B cell (primary cell): ENCODE measurements at regions not wholly inside any gene's neighbourhood (a gene's known extent, or its start where the extent isn't known, plus 50 kb on each side); places are given as distances from the start of the nearest gene placed in this dataset.

ENCODE experiments used
- ATAC-seq: fragments of 200-7000 bp; cut with Tn5 transposase; one replicate; pipeline ENCODE4 v1.10.0; 2021; ENCODE audit warnings: low read depth, mild to moderate bottlenecking, moderate number of reproducible peaks, moderate library complexity
- CTCF ChIA-PET: fragments of 350-600 bp; sonication (Branson Sonifier 250); formaldehyde crosslinking; loops from one replicate; lab custom pipeline; 2021; ENCODE audit warnings: antibody characterized with exemption, inconsistent platforms; lab: Charles Lee
- POLR2A ChIA-PET: fragments of 350-600 bp; sonication (Branson Sonifier 250); formaldehyde crosslinking; loops from one replicate; lab custom pipeline; 2021; ENCODE audit warnings: antibody characterized with exemption; lab: Charles Lee
- DNase-seq: peaks from one replicate; pipeline ENCODE4 v3.0.0; 2013
- H2AFZ ChIP-seq: 2 replicates; pipeline ENCODE4 v1.6.1; 2012; ENCODE audit warnings: mild to moderate bottlenecking, low read depth, low read length; ENCODE audit not compliant: insufficient read depth, poor library complexity, severe bottlenecking
- H3K27ac ChIP-seq, 2 donors: 1 replicate in 1 of 2; 2 replicates in 1 of 2; pipeline ENCODE4 v1.5.1; 2012 to 2013; ENCODE audit warnings: low read length in 2 of 2, mild to moderate bottlenecking in 2 of 2, moderate library complexity in 1 of 2
- H3K27me3 ChIP-seq, 4 experiments: fragments of 200-600 bp in 1 of 4; sonication (generic) in 1 of 4; replicated peaks in 1 of 4; 1 replicate in 2 of 4; 2 replicates in 2 of 4; pipeline versions ENCODE4 v1.6.1 to v1.7.0; 2013 to 2016; ENCODE audit warnings: low read length in 3 of 4, mild to moderate bottlenecking in 2 of 4, mixed read lengths in 1 of 4, moderate library complexity in 1 of 4; ENCODE audit not compliant: insufficient read depth in 4 of 4, control insufficient read depth in 3 of 4; ENCODE audit errors: control extremely low read depth in 1 of 4
- H3K36me3 ChIP-seq, 2 experiments: replicated peaks in 1 of 2; 1 replicate in 1 of 2; 2 replicates in 1 of 2; pipeline versions ENCODE4 v1.6.1 to v1.7.1; 2013; ENCODE audit warnings: low read length in 1 of 2; ENCODE audit not compliant: insufficient read depth in 2 of 2, control insufficient read depth in 1 of 2; ENCODE audit errors: control extremely low read depth in 1 of 2, extremely low read depth in 1 of 2
- H3K4me1 ChIP-seq, 2 donors: fragments of 200-600 bp in 1 of 2; sonication (generic) in 1 of 2; 1 replicate in 1 of 2; 2 replicates in 1 of 2; pipeline versions ENCODE4 v1.5.1 to v1.6.1; 2013 to 2017; ENCODE audit warnings: low read length in 2 of 2; ENCODE audit not compliant: control insufficient read depth in 2 of 2, insufficient read depth in 2 of 2
- H3K4me2 ChIP-seq: replicated peaks from 2 replicates; pipeline ENCODE3; 2012; ENCODE audit warnings: mild to moderate bottlenecking, low read depth, low read length; ENCODE audit not compliant: poor library complexity, severe bottlenecking
- H3K4me3 ChIP-seq, 5 experiments: fragments of 200-600 bp in 1 of 5; sonication (generic) in 1 of 5; 1 replicate in 3 of 5; 2 replicates in 2 of 5; pipeline versions ENCODE4 v1.5.1 to v1.7.0; 2011 to 2016; ENCODE audit warnings: low read length in 4 of 5, mild to moderate bottlenecking in 4 of 5, low read depth in 2 of 5, control low read depth in 1 of 5, moderate library complexity in 1 of 5; ENCODE audit not compliant: insufficient read depth in 1 of 5; ENCODE audit errors: control extremely low read depth in 1 of 5, extremely low read depth in 1 of 5
- H3K79me2 ChIP-seq: fragments of 200-600 bp; sonication (generic); one replicate; pipeline ENCODE4 v1.6.0; 2016; ENCODE audit warnings: low read length; ENCODE audit not compliant: control insufficient read depth, insufficient read depth
- H3K9ac ChIP-seq: fragments of 200-600 bp; sonication (generic); 2 replicates; pipeline ENCODE4 v1.6.1; 2017; ENCODE audit warnings: mild to moderate bottlenecking, low read length, moderate library complexity
- H3K9me3 ChIP-seq, 3 donors: one replicate each; pipeline versions ENCODE4 v1.6.1 to v1.7.1; 2013; ENCODE audit warnings: low read length in 2 of 3; ENCODE audit not compliant: control insufficient read depth in 2 of 3, insufficient read depth in 1 of 3; ENCODE audit errors: control extremely low read depth in 1 of 3
- H4K20me1 ChIP-seq: 2 replicates; pipeline ENCODE4 v1.6.0; 2012; ENCODE audit warnings: mild to moderate bottlenecking, low read length; ENCODE audit not compliant: insufficient read depth, control insufficient read depth, poor library complexity, severe bottlenecking
- H3K27ac Mint-ChIP-seq: one replicate; pipeline ENCODE4 v1.8.0; 2021; ENCODE audit warnings: mixed read lengths
- H3K27me3 Mint-ChIP-seq: one replicate; pipeline ENCODE4 v1.8.0; 2021; ENCODE audit warnings: mixed read lengths
- H3K4me1 Mint-ChIP-seq: one replicate; pipeline ENCODE4 v1.8.0; 2021; ENCODE audit warnings: mixed read lengths
- H3K4me3 Mint-ChIP-seq: one replicate; pipeline ENCODE4 v1.8.0; 2021; ENCODE audit warnings: mixed read lengths
- H3K9me3 Mint-ChIP-seq: one replicate; pipeline ENCODE4 v1.8.0; 2022; ENCODE audit warnings: mixed read lengths; ENCODE audit not compliant: insufficient read depth
- EZH2 ChIP-seq: IDR thresholded peaks from 2 replicates; pipeline ENCODE4 v1.6.1; 2012; ENCODE audit warnings: borderline replicate concordance, low read depth, mild to moderate bottlenecking, moderate library complexity, low read length; ENCODE audit not compliant: insufficient read depth, poor library complexity, severe bottlenecking
- WGBS: methylation state at CpG from one replicate; pipeline ENCODE4 v1.1.5; 2013; ENCODE audit warnings: missing lambda C conversion rate; ENCODE audit not compliant: insufficient coverage; 5-methylcytosine and 5-hydroxymethylcytosine counted together
- intact Hi-C: fragments of 100-400 bp; cut with micrococcal nuclease; formaldehyde crosslinking; loops from one replicate; pipeline ENCODE4 v1.10.0; 2022
- TF ChIP-seq, protein P1 (sequence below): fragments of 200-600 bp; IDR thresholded peaks from one replicate; pipeline ENCODE4 v1.8.0; 2022; ENCODE audit warnings: antibody characterized with exemption, mild to moderate bottlenecking

GRCh38 chr16:81166417-81167300 is 70.5 kb upstream of the GCSH start:
- Histone ChIP-seq H4K20me1 (no peaks in the 10 kb centered on the region), H3K9me3 (no peaks in the 10 kb centered on the region), H3K79me2 (no peaks in the 10 kb centered on the region), H2AFZ (no peak overlapping the region), H3K36me3 (no peaks in the 10 kb centered on the region), H3K4me3 (no peak overlapping the region), H3K4me2 (no peak overlapping the region), H3K4me1 (no peaks in the 10 kb centered on the region), H3K27me3 (no peaks in the 10 kb centered on the region), H3K9ac (no peak overlapping the region), H3K27ac (no peak overlapping the region)
- ChIA-PET POLR2A (no interaction called here), CTCF (interaction anchor here (0.6 kb wide), 1 partner anchor 243 kb away, joined by 4 read pairs; no protein-coding TSS in a partner anchor)
- H3K4me3 Mint-ChIP-seq, result no peak overlapping the region
- no peak overlapping the region for H3K27ac Mint-ChIP-seq
- H3K27me3 Mint-ChIP-seq, result peaks cover 7% of the 10 kb centered on the region
- no peak for DNase-seq
- intact Hi-C loops, result no loop called here
- TF ChIP-seq, protein P1, sequence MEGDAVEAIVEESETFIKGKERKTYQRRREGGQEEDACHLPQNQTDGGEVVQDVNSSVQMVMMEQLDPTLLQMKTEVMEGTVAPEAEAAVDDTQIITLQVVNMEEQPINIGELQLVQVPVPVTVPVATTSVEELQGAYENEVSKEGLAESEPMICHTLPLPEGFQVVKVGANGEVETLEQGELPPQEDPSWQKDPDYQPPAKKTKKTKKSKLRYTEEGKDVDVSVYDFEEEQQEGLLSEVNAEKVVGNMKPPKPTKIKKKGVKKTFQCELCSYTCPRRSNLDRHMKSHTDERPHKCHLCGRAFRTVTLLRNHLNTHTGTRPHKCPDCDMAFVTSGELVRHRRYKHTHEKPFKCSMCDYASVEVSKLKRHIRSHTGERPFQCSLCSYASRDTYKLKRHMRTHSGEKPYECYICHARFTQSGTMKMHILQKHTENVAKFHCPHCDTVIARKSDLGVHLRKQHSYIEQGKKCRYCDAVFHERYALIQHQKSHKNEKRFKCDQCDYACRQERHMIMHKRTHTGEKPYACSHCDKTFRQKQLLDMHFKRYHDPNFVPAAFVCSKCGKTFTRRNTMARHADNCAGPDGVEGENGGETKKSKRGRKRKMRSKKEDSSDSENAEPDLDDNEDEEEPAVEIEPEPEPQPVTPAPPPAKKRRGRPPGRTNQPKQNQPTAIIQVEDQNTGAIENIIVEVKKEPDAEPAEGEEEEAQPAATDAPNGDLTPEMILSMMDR, result no peak
- TF ChIP-seq EZH2, result no peak
- WGBS, result 81% methylated on average over 14 of the region's 16 CpGs
- H3K4me1 Mint-ChIP-seq, result no peaks in the 10 kb centered on the region
- no peaks in the 10 kb centered on the region for H3K9me3 Mint-ChIP-seq
- ATAC-seq, result no peak

- Histone ChIP-seq H3K9ac (no peak overlapping the region), H3K27me3 (no peaks in the 10 kb centered on the region), H3K9me3 (no peaks in the 10 kb centered on the region), H3K4me1 (no peaks in the 10 kb centered on the region), H3K27ac (no peak overlapping the region), H3K4me3 (no peak overlapping the region), H3K4me2 (no peak overlapping the region), H3K79me2 (no peaks in the 10 kb centered on the region), H3K36me3 (no peaks in the 10 kb centered on the region), H4K20me1 (no peaks in the 10 kb centered on the region), H2AFZ (no peak overlapping the region)
- Mint-ChIP-seq H3K4me1 (no peaks in the 10 kb centered on the region), H3K4me3 (no peak overlapping the region), H3K27me3 (peaks cover 7% of the 10 kb centered on the region), H3K9me3 (no peaks in the 10 kb centered on the region), H3K27ac (no peak overlapping the region)
- WGBS, result 81% methylated on average over 9 of the region's 12 CpGs
- TF ChIP-seq, protein P1, result no peak
- TF ChIP-seq EZH2, result no peak
- DNase-seq (no peak), ATAC-seq (no peak)
- ChIA-PET POLR2A (no interaction called here), CTCF (interaction anchor here (0.6 kb wide), 1 partner anchor 242 kb away, joined by 4 read pairs; no protein-coding TSS in a partner anchor)
- intact Hi-C loops, result no loop called here
These were observed 69.4 kb upstream of the GCSH start for GRCh38 chr16:81165411-81166097.
